Memory B cell (primary cell): ENCODE measurements at regions not wholly inside any gene's neighbourhood (a gene's known extent, or its start where the extent isn't known, plus 50 kb on each side); places are given as distances from the start of the nearest gene placed in this dataset.

Source experiments
- ATAC-seq: fragments of 150-1000 bp; cut with Tn5 transposase; 2 replicates; pipeline ENCODE4 v1.10.0; 2021; ENCODE audit warnings: low read depth, mild to moderate bottlenecking, moderate library complexity
- DNase-seq, 2 donors: peaks; one replicate each; pipeline ENCODE4 v3.0.0; 2022; ENCODE audit warnings: low spot score in 2 of 2
- H3K27ac Mint-ChIP-seq: one replicate; pipeline ENCODE4 v1.8.0; 2022; ENCODE audit warnings: mild to moderate bottlenecking, moderate library complexity, mixed read lengths
- H3K27me3 Mint-ChIP-seq: one replicate; pipeline ENCODE4 v1.8.0; 2022; ENCODE audit warnings: mixed read lengths
- H3K36me3 Mint-ChIP-seq: one replicate; pipeline ENCODE4 v1.8.0; 2022; ENCODE audit warnings: mild to moderate bottlenecking, mixed read lengths
- H3K4me1 Mint-ChIP-seq: one replicate; pipeline ENCODE4 v1.8.0; 2022; ENCODE audit warnings: mixed read lengths
- H3K4me3 Mint-ChIP-seq: one replicate; pipeline ENCODE4 v1.8.0; 2022; ENCODE audit warnings: mild to moderate bottlenecking, moderate library complexity, mixed read lengths
- H3K9me3 Mint-ChIP-seq: one replicate; pipeline ENCODE4 v1.8.0; 2022; ENCODE audit warnings: mixed read lengths

- no peak overlapping the region for H3K27ac Mint-ChIP-seq
Observed at GRCh38 chr12:125579916-125580315, 514.7 kb downstream of the AACS start.

GRCh38 chr12:125583071-125583470 is 517.8 kb downstream of the AACS start:
- H3K4me3 Mint-ChIP-seq, result no peak overlapping the region
- peaks cover 8% of the 10 kb centered on the region for H3K9me3 Mint-ChIP-seq
- H3K4me1 Mint-ChIP-seq, result no peaks in the 10 kb centered on the region
- no peak for ATAC-seq
- H3K27ac Mint-ChIP-seq, result no peak overlapping the region
- no peak for DNase-seq
- H3K36me3 Mint-ChIP-seq, result peaks cover 3% of the 10 kb centered on the region
- H3K27me3 Mint-ChIP-seq, result no peaks in the 10 kb centered on the region

More at GRCh38 chr12:125579916-125580315, 514.7 kb downstream of the AACS start:
- Mint-ChIP-seq H3K36me3 (peaks cover 3% of the 10 kb centered on the region), H3K27me3 (no peaks in the 10 kb centered on the region), H3K9me3 (peaks cover 14% of the 10 kb centered on the region), H3K4me3 (no peak overlapping the region), H3K4me1 (no peaks in the 10 kb centered on the region)
- ATAC-seq (no peak), DNase-seq (no peak)

GRCh38 chr12:125586441-125586840 is 521.2 kb downstream of the AACS start:
- no peaks in the 10 kb centered on the region for H3K4me1 Mint-ChIP-seq
- peaks cover 1% of the 10 kb centered on the region for H3K9me3 Mint-ChIP-seq
- H3K27ac Mint-ChIP-seq, result no peak overlapping the region
- DNase-seq (no peak), ATAC-seq (no peak)
- H3K4me3 Mint-ChIP-seq, result no peak overlapping the region
- H3K36me3 Mint-ChIP-seq, result no peaks in the 10 kb centered on the region
- no peaks in the 10 kb centered on the region for H3K27me3 Mint-ChIP-seq

- peaks cover 7% of the 10 kb centered on the region for H3K9me3 Mint-ChIP-seq
- no peak for ATAC-seq
- H3K36me3 Mint-ChIP-seq, result no peaks in the 10 kb centered on the region
- no peak overlapping the region for H3K27ac Mint-ChIP-seq
- H3K4me3 Mint-ChIP-seq, result no peak overlapping the region
- no peaks in the 10 kb centered on the region for H3K27me3 Mint-ChIP-seq
- no peak for DNase-seq
- no peaks in the 10 kb centered on the region for H3K4me1 Mint-ChIP-seq
Observed at GRCh38 chr12:125593269-125593668, 528.0 kb downstream of the AACS start.

- Mint-ChIP-seq H3K4me3 (no peak overlapping the region), H3K27me3 (peaks cover 1% of the 10 kb centered on the region), H3K27ac (no peak overlapping the region), H3K9me3 (peaks cover 12% of the 10 kb centered on the region), H3K4me1 (no peaks in the 10 kb centered on the region), H3K36me3 (no peaks in the 10 kb centered on the region)
- ATAC-seq (no peak), DNase-seq (no peak)
Observed at GRCh38 chr12:125604976-125605375, 539.7 kb downstream of the AACS start.

GRCh38 chr12:125606312-125606711 is 541.1 kb downstream of the AACS start:
- ATAC-seq, result no peak
- no peaks in the 10 kb centered on the region for H3K4me1 Mint-ChIP-seq
- no peaks in the 10 kb centered on the region for H3K27me3 Mint-ChIP-seq
- H3K27ac Mint-ChIP-seq, result no peak overlapping the region
- no peak overlapping the region for H3K4me3 Mint-ChIP-seq
- peaks cover 11% of the 10 kb centered on the region for H3K9me3 Mint-ChIP-seq
- DNase-seq, result no peak
- H3K36me3 Mint-ChIP-seq, result no peaks in the 10 kb centered on the region

GRCh38 chr12:125610292-125610691 is 545.1 kb downstream of the AACS start:
- DNase-seq (no peak), ATAC-seq (no peak)
- no peak overlapping the region for H3K27ac Mint-ChIP-seq
- no peak overlapping the region for H3K4me3 Mint-ChIP-seq
- H3K36me3 Mint-ChIP-seq, result no peaks in the 10 kb centered on the region
- no peaks in the 10 kb centered on the region for H3K27me3 Mint-ChIP-seq
- no peaks in the 10 kb centered on the region for H3K4me1 Mint-ChIP-seq
- peaks cover 9% of the 10 kb centered on the region for H3K9me3 Mint-ChIP-seq

GRCh38 chr12:125610971-125611370 is 545.7 kb downstream of the AACS start:
- no peak for DNase-seq
- Mint-ChIP-seq H3K4me1 (no peaks in the 10 kb centered on the region), H3K27me3 (no peaks in the 10 kb centered on the region), H3K27ac (no peak overlapping the region), H3K36me3 (no peaks in the 10 kb centered on the region), H3K9me3 (peaks cover 6% of the 10 kb centered on the region), H3K4me3 (no peak overlapping the region)
- ATAC-seq, result no peak

GRCh38 chr12:125614058-125614457 is 548.8 kb downstream of the AACS start:
- no peak for ATAC-seq
- H3K36me3 Mint-ChIP-seq, result no peaks in the 10 kb centered on the region
- H3K9me3 Mint-ChIP-seq, result peaks cover 6% of the 10 kb centered on the region
- H3K27me3 Mint-ChIP-seq, result no peaks in the 10 kb centered on the region
- no peaks in the 10 kb centered on the region for H3K4me1 Mint-ChIP-seq
- H3K27ac Mint-ChIP-seq, result no peak overlapping the region
- no peak overlapping the region for H3K4me3 Mint-ChIP-seq
- DNase-seq, result no peak

GRCh38 chr12:125619723-125620122 is 554.5 kb downstream of the AACS start:
- DNase-seq (no peak), ATAC-seq (no peak)
- Mint-ChIP-seq H3K9me3 (peaks cover 4% of the 10 kb centered on the region), H3K27me3 (peaks cover 3% of the 10 kb centered on the region), H3K36me3 (no peaks in the 10 kb centered on the region), H3K4me3 (no peak overlapping the region), H3K4me1 (no peaks in the 10 kb centered on the region), H3K27ac (no peak overlapping the region)

GRCh38 chr12:125633686-125634085 is 568.5 kb downstream of the AACS start:
- no peak overlapping the region for H3K27ac Mint-ChIP-seq
- no peak for DNase-seq
- H3K36me3 Mint-ChIP-seq, result no peaks in the 10 kb centered on the region

GRCh38 chr12:125634813-125635212 is 569.6 kb downstream of the AACS start:
- Mint-ChIP-seq H3K4me1 (no peaks in the 10 kb centered on the region), H3K36me3 (no peaks in the 10 kb centered on the region), H3K27ac (no peak overlapping the region), H3K9me3 (peaks cover 7% of the 10 kb centered on the region), H3K27me3 (peaks cover 2% of the 10 kb centered on the region), H3K4me3 (no peak overlapping the region)
- ATAC-seq, result no peak
- no peak for DNase-seq

More at GRCh38 chr12:125633686-125634085, 568.5 kb downstream of the AACS start:
- Mint-ChIP-seq H3K9me3 (peaks cover 7% of the 10 kb centered on the region), H3K4me1 (no peaks in the 10 kb centered on the region), H3K27me3 (peaks cover 2% of the 10 kb centered on the region), H3K4me3 (no peak overlapping the region)
- no peak for ATAC-seq

GRCh38 chr12:125639826-125640225 is 574.6 kb downstream of the AACS start:
- DNase-seq (no peak), ATAC-seq (no peak)
- Mint-ChIP-seq H3K9me3 (no peaks in the 10 kb centered on the region), H3K27ac (no peak overlapping the region), H3K36me3 (no peaks in the 10 kb centered on the region), H3K4me1 (no peaks in the 10 kb centered on the region), H3K27me3 (peaks cover 2% of the 10 kb centered on the region), H3K4me3 (no peak overlapping the region)

- Mint-ChIP-seq H3K27me3 (no peaks in the 10 kb centered on the region), H3K36me3 (no peaks in the 10 kb centered on the region), H3K9me3 (peaks cover 2% of the 10 kb centered on the region), H3K4me3 (no peak overlapping the region), H3K4me1 (no peaks in the 10 kb centered on the region), H3K27ac (no peak overlapping the region)
- ATAC-seq, result no peak
- no peak for DNase-seq
Observed at GRCh38 chr12:125643055-125643454, 577.8 kb downstream of the AACS start.

GRCh38 chr12:125645724-125646123 is 580.5 kb downstream of the AACS start:
- H3K27ac Mint-ChIP-seq, result no peak overlapping the region
- H3K4me3 Mint-ChIP-seq, result no peak overlapping the region
- no peaks in the 10 kb centered on the region for H3K36me3 Mint-ChIP-seq
- H3K4me1 Mint-ChIP-seq, result no peaks in the 10 kb centered on the region
- no peak for ATAC-seq
- H3K27me3 Mint-ChIP-seq, result no peaks in the 10 kb centered on the region
- peaks cover 2% of the 10 kb centered on the region for H3K9me3 Mint-ChIP-seq
- DNase-seq, result no peak
